Colon (tissue), 2 donors: ENCODE measurements at regions not wholly inside any gene's neighbourhood (a gene's known extent, or its start where the extent isn't known, plus 50 kb on each side); places are given as distances from the start of the nearest gene placed in this dataset.
"Not testable (repeated sequence)": the region's sequence is repeated elsewhere in the genome, so short reads cannot be mapped to it uniquely, and the experiment has no call there.

Source experiments
- FAIRE-seq: peaks from 2 replicates; lab custom pipeline; 2012; peaks lifted over from hg19 to GRCh38; lab: Jason Lieb, UNC
- donor health status: control.
- donor health status: control.

DNA sequence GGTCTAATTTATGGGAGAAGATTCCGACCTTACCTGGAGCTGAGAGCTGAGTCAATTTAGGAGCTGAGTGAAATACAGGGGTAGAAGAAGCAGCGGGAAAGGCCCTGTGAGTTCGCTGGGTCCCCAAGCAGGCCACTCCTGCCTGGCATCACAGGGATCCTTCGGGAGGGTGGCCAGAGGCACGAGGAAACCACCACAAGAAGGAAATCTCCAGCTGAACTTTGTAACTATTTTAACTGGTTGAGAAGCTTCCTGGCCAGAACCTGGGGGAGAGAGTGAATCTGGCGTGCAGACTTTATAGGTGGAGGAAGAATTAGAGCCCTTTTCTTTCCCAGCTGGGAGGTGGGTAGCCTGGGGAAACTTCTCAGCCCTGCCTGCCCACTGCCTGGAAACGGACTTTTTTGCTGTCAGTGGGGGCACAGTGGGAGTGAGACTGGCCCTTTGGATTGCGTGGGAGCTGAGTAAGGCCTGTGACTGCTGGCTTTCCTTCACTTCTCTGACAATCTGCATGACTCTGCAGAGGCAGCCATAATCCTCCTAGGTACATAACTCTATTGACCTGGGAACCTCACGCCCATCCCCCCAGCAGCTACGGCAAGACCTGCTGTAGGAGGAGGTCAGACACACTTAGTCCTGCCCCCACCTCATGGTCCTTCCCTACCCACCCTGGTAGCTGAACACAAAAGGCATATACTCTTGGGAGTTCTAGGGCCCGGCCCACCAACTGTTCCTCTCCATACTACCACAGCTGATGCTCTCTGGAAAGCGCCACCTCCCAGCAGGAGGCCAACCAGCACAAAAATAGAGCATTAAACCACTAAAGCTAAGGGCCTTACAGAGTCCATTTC, 340.7 kb downstream of the CNTN3 start:
- FAIRE-seq = no peak

DNA sequence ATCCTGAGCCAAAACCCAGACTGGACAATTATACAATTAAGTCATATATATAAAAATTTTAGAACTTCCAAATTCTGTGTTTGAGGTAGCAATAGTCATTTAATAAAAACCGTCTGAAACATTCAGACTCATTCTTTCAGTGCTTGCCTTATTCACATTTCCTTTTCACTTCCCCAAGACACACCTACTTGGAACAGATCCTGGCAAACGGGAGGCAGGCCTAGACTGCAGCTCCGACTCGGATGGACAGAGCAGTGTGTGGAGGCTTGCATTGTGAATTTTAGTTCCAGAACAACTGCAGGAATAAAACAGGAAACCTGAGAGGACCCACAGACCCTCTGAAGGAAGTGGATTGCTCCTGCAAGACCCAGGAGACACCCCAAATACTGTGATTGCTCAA, 341.4 kb downstream of the CNTN3 start:
- FAIRE-seq = no peak

DNA sequence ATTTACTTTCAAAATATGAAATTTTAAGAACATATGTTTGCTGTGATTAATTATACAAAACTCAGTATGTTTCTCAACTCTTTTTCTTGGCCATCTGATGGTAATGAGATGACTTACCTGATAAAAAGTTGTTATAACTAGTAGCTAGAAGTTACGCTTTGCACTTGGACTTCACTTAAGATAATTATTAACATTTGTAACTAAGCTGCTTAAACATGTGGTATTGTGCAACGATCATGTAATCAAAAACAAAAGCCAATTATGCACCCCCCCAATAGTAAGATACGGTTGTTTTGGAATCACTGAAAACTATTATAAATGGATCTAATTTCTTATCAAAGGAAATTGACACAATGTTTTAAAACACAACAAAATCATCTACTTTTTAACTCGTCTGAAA, 342.9 kb downstream of the CNTN3 start:
- no peak for FAIRE-seq

DNA sequence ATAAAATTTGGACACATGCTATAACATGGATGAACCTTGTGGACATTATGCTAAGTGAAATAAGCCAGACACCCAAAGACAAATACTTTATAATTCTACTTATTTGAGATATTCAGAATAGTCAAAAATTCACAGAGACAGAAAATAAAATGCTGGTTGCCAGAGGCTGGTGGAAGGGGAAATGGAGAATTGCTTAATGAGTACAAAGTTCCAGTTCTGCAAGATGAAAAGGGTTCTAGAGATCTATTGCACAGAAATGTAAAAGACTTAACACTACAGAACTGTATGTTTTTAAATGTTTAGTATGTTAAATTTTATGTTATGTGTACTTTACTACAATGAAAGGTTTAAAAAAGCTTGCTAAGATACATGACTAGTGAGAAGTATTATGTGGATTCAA, 344.8 kb downstream of the CNTN3 start:
- FAIRE-seq = no peak

DNA sequence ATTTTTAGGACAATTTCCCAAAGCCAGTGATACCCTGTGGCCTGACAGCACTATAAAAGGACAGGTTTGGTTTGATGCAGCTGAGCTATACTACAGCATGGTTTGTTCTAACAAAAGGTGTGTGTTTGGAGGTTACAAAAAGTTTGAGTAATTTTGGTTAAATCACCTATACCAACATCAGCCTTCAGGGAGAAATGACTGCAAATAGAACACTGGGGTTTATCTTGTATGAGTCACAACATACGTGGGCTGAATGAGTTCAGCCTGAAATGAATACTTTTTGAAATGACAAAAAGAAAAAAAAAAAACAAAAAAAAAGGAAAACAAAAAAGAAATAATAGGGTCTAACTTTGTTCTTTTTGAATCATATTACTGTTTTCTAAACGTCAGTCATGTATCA, 345.7 kb downstream of the CNTN3 start:
- no peak for FAIRE-seq

DNA sequence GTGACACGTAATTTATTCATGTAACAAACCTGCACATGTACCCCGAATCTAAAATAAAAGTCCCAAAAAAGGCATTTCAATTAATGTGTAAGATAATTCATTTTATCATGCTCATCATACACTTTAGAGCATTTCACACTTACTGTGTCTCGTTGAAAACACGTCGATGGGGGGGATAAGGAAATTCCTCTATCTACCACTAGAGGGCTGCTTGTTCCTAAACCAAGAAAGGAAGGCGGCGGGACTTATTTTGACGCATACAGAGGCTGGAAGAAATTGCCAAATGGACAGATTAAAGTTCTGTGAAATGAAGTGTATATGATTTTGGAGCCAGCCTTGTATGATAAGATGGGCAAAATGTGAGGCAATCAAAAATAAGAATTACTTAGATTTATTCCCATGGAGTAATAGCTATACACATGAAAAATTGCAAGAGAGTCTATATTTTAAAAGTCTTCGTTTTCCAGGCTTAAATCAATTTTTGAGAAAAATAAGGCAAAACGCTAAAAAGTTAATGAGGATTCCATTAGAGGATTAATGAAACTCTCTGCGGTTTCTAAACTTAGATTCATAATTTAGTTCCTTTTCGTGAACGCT, 346.8 kb downstream of the CNTN3 start:
- FAIRE-seq = no peak

DNA sequence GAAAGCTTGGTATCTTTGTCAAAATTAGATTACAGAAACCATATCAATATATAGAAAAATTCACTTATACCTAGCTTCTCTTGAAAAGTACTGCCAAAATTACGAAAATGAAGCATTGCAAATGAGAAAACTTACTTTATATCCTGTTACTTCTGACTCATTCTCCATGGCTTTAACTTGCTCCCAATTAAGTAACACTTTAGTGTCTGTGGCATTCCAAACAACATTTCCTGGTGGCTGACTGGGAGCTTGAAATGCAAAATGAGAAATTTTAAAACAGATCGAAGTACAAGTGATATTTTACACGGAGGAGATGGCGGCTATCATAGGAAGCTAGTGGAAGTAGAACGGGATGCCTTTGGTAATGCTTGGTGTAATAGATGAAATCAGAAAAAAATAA, 347.3 kb downstream of the CNTN3 start:
- FAIRE-seq = no peak

DNA sequence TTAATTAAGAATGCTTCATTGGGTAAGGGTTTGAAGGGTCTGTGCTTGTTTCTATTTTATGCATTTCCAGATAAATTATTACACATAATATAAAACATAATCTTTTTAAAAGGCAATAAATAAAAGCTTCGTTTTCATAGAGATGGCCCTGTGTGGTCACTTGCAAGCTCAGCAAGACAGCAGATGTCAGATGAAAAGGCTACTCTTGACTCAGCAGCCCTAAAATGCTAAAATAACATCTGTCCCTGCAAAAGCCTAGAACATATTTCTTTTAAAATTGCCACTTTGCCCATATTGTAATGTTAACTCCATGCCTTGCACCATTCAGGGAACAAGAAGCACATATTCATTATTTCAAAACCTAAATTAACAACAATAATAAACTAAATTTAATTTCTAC, 349.4 kb downstream of the CNTN3 start:
- no peak for FAIRE-seq

DNA sequence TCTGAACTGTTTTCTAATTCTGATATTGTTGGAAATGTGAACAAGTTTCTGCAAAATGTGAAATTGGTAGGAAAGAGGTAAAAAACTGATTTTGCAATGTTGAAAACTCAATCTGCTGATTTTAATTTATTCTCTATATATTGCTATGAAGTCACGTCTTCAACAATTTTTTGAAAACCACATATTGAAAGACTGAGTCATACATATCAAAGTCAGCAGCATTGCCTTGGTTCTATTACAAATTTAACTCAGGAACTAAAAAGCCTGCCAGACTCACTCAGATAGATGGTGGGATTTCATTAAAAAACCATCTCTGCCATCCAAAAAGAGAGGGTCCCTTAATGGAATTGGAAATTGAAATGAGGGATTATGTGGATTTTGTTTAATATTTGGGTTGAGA, 351.4 kb downstream of the CNTN3 start:
- FAIRE-seq = no peak

DNA sequence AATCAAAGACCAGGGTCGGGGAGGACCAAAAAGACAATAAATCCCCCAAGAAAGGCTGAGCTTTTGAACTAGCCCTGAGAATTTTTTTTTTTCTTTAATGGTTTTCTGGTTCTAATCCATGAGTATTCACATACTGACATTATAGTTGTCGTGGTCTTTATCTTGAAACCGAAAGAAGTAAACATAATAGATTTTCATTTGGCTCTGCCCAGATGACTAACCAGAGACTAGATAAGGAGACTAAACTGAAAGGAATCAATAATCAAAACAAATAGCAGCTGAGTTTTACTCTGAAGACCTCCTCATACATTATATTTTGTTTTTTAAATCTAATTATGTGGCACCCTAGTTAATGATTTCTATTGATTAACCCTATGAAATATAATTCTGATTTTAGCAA, 381.4 kb downstream of the CNTN3 start:
- FAIRE-seq = no peak

DNA sequence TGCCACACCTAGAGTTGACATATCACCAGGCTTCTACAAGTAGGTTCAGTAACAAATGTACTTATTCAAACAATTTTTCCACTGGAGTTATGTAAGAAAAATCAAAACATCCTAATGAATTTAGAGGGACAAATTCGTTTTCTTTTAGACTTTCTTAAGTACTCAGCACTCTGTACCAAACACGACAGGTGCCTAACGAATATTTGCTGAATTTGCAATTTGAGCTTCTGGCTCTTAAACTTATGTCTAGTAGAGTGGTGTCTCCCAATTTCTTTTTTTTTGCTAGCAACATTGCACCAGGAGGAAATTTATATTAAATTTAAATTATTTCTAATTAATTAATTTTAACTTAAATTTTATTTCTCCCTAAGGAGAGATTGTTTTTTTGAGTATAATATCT, 397.0 kb downstream of the CNTN3 start:
- FAIRE-seq = no peak

DNA sequence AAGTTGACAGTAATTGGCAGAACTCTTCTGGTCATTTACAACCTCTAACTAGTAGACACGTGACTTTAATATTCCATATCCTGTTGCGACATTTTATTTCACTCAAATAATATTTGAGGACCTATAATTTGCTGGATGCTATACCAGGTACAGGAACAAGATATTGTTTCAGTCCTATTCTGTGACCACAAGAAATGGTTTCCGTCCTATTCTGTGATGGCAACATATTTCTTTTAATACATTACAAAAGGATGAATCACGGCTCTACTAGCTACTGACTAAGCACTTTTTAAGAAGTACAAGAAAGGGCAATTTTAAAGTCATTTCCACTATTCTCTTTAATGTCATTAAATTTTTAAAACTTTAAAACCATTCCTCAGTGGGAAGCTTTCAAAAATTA, 400.2 kb downstream of the CNTN3 start:
- no peak for FAIRE-seq

DNA sequence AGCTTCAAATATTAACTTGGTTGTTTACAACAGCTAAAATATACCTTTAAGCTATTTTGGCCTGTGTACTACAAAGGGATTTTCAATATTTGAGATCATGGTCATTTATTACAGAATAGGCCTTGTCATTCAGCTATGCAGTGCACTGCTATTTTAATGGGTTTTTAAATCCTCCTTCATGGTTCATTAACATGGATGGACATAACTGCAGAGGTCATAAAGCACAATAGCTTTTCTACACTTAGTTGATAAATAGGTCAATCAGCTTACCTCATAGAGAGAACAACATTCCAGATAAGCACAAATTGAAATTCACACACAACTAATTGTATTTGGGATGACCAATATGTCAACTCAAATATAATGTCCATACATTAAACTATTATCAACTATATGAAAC, 403.7 kb downstream of the CNTN3 start:
- FAIRE-seq = no peak

DNA sequence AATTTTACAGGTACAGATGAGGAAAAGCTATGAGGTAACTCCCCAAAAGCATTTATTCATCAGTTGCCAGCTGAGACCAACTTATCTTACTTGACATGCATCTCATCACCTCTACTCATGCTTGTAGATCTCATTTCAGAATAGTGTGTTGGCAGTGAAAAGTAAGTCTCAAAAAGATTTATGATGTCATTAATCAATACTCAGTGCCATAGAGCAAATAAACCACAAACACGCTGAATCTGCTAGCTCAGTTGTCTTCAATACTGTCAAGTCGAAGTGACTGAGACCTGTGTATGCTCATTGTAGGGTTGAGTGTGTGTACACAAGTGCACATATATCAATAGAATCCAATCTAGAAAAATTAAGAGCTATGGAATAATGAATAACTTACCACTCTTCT, 413.5 kb downstream of the CNTN3 start:
- no peak for FAIRE-seq

DNA sequence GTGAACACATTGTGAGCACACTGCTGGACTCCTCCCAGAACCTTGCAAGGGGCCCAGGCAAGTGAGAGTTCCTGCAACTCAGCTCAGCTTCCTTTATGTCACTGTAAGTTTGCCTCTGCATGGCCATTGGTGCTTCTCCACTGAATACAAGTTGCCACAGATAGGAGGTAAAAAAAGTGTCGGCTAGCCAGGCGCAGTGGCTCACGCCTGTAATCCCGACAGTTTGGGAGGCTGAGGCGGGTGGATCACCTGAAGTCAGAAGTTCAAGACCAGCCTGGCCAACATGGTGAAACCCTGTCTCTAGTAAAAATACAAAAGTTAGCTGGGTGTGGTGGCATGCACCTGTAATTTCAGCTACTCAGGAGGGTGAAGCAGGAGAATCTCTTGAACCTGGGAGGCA, 435.8 kb downstream of the CNTN3 start:
- not testable (repeated sequence) for FAIRE-seq

DNA sequence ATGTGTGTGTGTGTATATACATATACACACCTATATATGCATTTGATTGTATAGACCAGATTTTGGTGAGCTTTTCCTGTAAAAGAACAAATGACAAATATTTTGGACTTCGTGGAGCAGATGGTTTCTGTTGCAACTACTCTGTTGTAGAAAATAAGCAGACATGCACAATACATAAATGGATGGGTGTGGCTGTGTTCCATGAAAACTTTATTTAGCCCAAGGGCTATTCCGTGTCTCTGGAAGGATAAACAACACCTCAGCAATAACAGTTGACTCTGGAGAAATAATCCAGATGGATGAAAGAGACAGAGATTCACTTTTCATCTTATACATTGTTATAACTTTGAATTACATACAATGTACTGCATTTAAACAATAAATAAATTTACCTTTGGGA, 441.4 kb downstream of the CNTN3 start:
- no peak for FAIRE-seq

DNA sequence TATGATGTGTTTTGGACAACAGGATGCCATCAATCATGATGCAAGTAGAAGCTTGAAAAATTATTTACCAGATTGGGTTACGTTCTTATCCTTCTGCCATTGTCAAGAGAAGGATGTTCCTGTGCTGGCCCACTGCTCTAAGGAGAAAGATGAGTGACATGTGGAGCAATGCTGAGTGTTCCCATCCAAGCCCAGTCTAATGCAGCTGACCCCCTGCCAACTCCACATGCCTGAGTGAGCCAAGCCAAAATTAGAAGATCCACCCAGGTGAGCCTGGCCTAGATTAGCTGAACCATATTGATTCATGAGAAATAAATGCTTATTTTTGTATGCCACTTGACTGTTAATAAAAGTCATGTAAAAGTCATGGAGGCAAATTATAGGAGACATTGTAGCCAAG, 446.5 kb downstream of the CNTN3 start:
- no peak for FAIRE-seq

DNA sequence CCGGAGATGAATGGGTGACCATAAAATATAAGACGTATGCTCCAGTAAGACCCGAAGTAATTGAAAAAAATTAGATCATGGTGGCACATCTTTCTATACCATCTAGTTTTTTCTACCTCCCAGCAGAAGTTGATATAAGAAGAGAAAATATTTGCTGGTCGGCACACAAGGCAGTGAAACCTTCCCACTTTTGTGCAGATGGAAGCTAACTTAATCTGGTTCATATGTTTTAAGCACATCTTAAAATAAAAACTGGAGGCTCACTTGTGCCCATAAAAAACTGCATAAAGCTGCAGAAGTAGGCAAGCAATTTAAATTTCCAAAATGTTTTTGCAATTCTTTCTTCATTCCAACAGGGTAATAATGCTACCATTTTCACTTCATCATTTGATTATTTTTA, 449.2 kb downstream of the CNTN3 start:
- FAIRE-seq = no peak

DNA sequence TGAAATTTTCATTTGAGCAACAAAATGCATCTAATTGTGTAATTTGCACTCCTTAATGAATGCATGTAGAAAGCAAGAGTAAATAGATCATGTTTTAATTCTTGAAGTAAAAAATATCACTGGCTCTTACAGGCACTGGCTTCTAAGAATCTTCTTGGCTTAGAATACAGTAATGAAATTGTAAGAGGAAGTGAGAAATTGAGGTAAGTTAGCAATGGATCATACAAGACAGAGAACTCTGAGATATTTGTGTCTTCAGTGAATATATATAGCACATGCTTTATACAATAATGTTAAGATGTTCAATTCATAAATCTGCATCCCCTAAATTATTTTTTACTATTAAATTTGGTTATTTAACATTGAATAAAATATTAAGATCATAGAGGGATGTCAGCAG, 465.0 kb downstream of the CNTN3 start:
- FAIRE-seq = no peak

DNA sequence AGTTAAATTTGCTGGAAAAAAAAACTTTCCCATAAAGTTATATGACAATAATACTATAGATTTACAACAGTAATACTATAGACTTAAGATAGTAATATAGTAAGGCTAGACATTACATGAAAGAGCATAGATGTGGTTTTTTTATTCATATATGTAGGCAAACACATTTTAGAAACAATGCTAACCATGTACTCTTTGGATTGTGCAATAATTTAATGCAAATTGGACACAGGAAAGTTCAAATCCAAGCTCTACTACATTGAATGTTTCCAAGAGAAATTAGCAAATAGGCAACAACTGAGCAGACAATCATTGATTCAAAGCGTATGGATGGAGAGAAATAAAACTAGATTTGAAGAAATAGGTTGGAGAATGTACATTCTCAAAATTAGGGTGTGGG, 469.2 kb downstream of the CNTN3 start:
- no peak for FAIRE-seq

DNA sequence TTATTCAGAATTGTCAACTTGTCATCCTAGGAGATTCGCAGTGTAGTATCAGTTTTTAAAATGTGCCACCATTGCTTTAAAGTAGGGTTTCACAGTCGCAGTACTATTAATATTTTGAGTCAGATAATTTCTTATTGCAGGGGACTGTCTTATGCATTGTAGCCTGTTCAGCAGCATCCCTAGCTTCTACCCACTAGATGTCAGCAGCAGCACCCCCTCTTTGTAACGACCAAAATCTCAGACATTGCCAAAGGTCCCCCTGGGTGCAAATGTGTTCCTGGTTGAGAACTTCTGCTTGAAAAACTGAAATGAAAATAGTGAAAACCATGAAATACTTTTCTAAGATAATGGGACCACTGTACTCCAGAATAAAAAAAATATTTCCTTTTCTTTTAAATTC, 474.8 kb downstream of the CNTN3 start:
- FAIRE-seq = no peak

DNA sequence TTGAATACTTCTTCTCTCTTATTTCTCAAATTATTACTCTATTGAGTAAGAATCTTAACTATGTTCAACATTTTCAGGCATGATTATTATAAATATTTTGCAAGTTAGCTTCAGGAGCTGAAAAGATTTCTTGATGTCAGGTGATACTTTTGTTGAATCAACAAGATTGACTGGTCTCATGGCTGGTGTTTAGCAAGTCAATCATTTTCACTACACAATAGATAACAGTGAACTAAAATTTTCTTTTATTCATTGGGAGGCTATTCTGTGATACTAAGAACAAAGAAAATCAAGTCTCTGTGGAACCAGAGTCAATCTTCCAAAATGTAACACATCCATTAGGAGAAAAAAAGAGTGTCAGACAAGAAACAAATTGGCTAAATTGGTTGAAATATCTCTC, 476.7 kb downstream of the CNTN3 start:
- no peak for FAIRE-seq

DNA sequence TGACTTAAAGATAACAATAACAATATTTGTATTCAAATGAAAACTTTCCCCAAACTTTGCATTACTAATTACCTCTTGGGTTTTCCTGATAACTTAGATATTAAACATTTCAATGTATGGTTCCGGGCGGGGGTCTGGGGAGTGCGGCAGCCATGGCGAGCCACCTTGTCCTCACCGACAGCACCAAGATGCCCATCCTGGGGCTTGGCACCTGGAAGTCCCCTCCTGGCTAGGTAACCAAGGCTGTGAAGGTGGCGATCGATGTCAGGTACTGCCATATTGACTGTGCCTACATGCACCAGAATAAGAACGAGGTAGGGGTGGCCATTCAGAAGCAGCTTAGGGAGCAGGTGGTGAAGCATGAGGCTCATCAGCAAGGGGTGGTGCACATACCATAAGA, 478.7 kb downstream of the CNTN3 start:
- no peak for FAIRE-seq

DNA sequence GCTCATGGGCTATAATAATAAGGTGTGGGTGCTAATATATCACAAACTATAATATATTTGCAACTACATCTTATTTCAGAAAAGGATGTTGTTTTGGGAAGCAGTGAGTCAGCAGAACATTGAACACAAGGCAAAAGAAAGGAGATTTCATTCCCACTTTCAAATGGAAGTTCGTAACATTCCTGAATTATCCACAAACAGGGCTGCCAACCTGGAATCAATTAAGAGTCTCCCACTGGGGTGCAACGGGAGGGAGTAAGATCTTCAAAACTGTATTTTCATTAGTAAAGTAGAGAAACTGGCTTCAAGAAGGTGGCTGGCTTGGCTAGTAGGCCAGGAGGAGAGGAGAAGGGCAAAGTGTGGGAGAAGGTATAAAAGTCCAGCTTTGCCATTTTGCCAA, 479.6 kb downstream of the CNTN3 start:
- no peak for FAIRE-seq
